ENCODE measurements at regions not wholly inside any gene's neighbourhood (a gene's known extent, or its start where the extent isn't known, plus 50 kb on each side); places are given as distances from the start of the nearest gene placed in this dataset.

GRCh38 chr2:19219060-19219459 is 139.4 kb downstream of the OSR1 start:
- Histone ChIP-seq H3K36me3 (ENCODE audit: insufficient read depth, low read length) (no peaks in the 10 kb centered on the region), H3K27me3 (ENCODE audit: insufficient read depth, low read length) (no peaks in the 10 kb centered on the region), H3K4me1 (ENCODE audit: insufficient read depth, low read length) (0 out of 2 replicates have a peak, but pooled peaks cover 5% of the 10 kb centered on the region), H3K27ac (ENCODE audit: low read depth, low read length) (no peak overlapping the region), H3K9ac (ENCODE audit: low read depth, low read length) (no peak overlapping the region), H3K9me3 (ENCODE audit: insufficient read depth, low read depth, low read length) (no peaks in the 10 kb centered on the region), H3K4me3 (ENCODE audit: low read length) (no peak overlapping the region)
- 91% methylated on average over 1 of the region's 2 CpGs for WGBS

DNA sequence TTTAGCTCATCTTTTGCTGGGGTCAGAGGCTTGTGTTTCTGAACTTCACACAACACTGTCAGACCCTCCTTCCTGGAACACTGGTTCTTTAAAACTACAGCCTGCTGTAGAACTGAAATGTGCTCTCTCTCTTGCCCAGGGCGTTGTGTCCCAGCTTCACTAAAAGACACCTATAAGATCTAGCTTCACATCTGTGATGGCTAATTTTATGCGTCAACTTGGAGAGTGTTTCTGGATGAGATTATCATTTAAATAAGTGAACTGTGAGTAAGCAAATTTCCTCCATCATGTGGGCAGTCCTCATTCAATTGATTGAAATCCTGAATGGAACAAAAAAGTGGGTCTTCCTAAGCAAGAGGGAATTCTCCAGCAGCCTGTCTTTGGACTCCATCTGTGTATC is 140.3 kb downstream of the OSR1 start:
- Histone ChIP-seq H3K9ac (ENCODE audit: low read depth, low read length) (no peak overlapping the region), H3K4me1 (ENCODE audit: insufficient read depth, low read length) (no peaks in the 10 kb centered on the region), H3K9me3 (ENCODE audit: insufficient read depth, low read depth, low read length) (no peaks in the 10 kb centered on the region), H3K27me3 (ENCODE audit: insufficient read depth, low read length) (no peaks in the 10 kb centered on the region), H3K36me3 (ENCODE audit: insufficient read depth, low read length) (no peaks in the 10 kb centered on the region), H3K27ac (ENCODE audit: low read depth, low read length) (no peak overlapping the region), H3K4me3 (ENCODE audit: low read length) (no peak overlapping the region)
- 87% methylated on average over 2 of the region's 2 CpGs for WGBS

- Histone ChIP-seq H3K9me3 (ENCODE audit: insufficient read depth, low read depth, low read length) (no peaks in the 10 kb centered on the region), H3K27me3 (ENCODE audit: insufficient read depth, low read length) (no peaks in the 10 kb centered on the region), H3K36me3 (ENCODE audit: insufficient read depth, low read length) (no peaks in the 10 kb centered on the region), H3K4me3 (ENCODE audit: low read length) (no peak overlapping the region), H3K27ac (ENCODE audit: low read depth, low read length) (no peak overlapping the region), H3K9ac (ENCODE audit: low read depth, low read length) (no peak overlapping the region), H3K4me1 (ENCODE audit: insufficient read depth, low read length) (no peaks in the 10 kb centered on the region)
- WGBS = 92% methylated on average over 2 of the region's 2 CpGs
Observed at GRCh38 chr2:19216676-19217602, 141.5 kb downstream of the OSR1 start.

- 100% methylated on average over 2 of the region's 2 CpGs for WGBS
- Histone ChIP-seq H3K9me3 (ENCODE audit: insufficient read depth, low read depth, low read length) (no peaks in the 10 kb centered on the region), H3K4me1 (ENCODE audit: insufficient read depth, low read length) (no peaks in the 10 kb centered on the region), H3K27ac (ENCODE audit: low read depth, low read length) (no peak overlapping the region), H3K27me3 (ENCODE audit: insufficient read depth, low read length) (no peaks in the 10 kb centered on the region), H3K9ac (ENCODE audit: low read depth, low read length) (no peak overlapping the region), H3K4me3 (ENCODE audit: low read length) (no peak overlapping the region), H3K36me3 (ENCODE audit: insufficient read depth, low read length) (no peaks in the 10 kb centered on the region)
Observed at GRCh38 chr2:19216238-19216637, 142.2 kb downstream of the OSR1 start.

- 90% methylated on average over 5 of the region's 5 CpGs for WGBS
- Histone ChIP-seq H3K4me1 (ENCODE audit: insufficient read depth, low read length) (no peaks in the 10 kb centered on the region), H3K9ac (ENCODE audit: low read depth, low read length) (no peak overlapping the region), H3K4me3 (ENCODE audit: low read length) (no peak overlapping the region), H3K27ac (ENCODE audit: low read depth, low read length) (no peak overlapping the region), H3K27me3 (ENCODE audit: insufficient read depth, low read length) (no peaks in the 10 kb centered on the region), H3K9me3 (ENCODE audit: insufficient read depth, low read depth, low read length) (no peaks in the 10 kb centered on the region), H3K36me3 (ENCODE audit: insufficient read depth, low read length) (no peaks in the 10 kb centered on the region)
Observed at GRCh38 chr2:19214682-19215391, 143.6 kb downstream of the OSR1 start.

DNA sequence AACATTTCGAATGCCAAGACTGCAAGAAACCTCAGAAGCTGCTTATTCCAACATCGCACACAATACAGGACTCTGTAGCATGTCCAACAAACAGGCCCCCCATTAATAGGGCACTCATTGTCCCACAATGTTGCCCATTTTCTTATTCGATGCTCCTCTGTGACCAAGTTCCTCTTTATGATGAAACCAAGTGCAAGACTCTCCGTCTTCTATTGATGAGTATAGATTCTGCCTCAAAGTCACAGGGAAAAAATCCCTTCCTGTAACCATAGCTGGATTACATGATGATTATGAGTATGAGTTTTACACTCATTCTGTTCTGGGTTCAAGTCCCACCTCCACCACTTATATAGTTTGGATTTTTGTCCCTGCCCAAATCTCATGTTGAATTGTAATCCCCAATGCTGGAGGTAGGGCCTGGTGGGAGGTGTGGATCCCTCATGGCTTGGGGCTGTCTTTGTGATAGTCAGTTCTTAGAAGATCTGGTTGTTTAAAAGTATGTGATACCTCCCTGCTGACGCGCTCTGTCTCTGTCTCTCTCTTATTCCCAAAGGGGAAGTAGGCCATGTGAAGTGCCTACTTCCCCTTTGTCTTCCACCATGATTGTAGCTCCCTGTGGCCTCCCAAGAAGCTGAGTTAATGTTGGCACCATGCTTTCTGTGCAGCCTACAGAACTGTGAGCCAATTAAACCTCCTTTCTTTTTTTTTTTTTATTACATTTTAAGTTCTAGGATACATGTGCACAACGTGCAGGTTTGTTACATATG is 148.7 kb downstream of the OSR1 start:
- Histone ChIP-seq H3K4me3 (ENCODE audit: low read length) (no peak overlapping the region), H3K9me3 (ENCODE audit: insufficient read depth, low read depth, low read length) (no peaks in the 10 kb centered on the region), H3K27me3 (ENCODE audit: insufficient read depth, low read length) (no peaks in the 10 kb centered on the region), H3K9ac (ENCODE audit: low read depth, low read length) (no peak overlapping the region), H3K4me1 (ENCODE audit: insufficient read depth, low read length) (no peaks in the 10 kb centered on the region), H3K36me3 (ENCODE audit: insufficient read depth, low read length) (no peaks in the 10 kb centered on the region), H3K27ac (ENCODE audit: low read depth, low read length) (no peak overlapping the region)
- 95% methylated on average over 6 of the region's 7 CpGs for WGBS

DNA sequence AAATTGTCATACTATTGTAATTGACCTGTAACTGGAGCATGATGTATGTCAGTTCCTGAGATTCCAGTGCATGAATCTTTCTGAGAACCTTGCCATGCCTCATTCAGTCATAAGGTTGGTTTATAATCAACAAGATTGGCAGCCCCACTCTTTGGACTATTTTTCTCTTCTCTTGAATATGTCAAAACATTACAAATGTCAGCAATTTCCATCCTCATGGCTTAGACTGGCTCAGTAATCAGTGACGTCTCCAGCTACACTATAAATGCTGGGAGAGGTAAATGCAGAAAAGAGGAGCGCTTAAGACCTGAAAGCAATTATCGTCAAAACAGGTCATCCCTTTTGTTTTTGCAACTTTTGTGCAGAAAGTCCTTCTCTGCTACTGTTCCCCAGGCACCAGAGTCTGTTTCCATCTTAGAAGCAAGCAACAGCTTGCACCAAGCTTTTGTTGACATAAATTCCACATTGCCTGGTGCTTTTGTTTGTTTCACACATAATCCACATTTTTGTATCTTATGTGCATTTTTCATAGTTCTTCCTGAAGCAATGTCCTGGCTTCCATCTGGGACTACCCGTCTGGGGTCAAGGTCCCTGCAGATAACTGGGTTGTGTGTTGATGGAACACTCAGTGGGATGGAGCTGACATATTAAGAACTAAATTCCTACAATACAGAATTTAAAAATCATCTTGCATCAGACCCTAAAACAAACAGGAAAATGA is 149.8 kb downstream of the OSR1 start:
- H3K27me3 ChIP-seq (ENCODE audit: insufficient read depth, low read length) = no peaks in the 10 kb centered on the region
- no peak overlapping the region for H3K27ac ChIP-seq (ENCODE audit: low read depth, low read length)
- H3K9me3 ChIP-seq (ENCODE audit: insufficient read depth, low read depth, low read length) = no peaks in the 10 kb centered on the region
- no peak overlapping the region for H3K4me3 ChIP-seq (ENCODE audit: low read length)
- no peak overlapping the region for H3K9ac ChIP-seq (ENCODE audit: low read depth, low read length)
- no peaks in the 10 kb centered on the region for H3K36me3 ChIP-seq (ENCODE audit: insufficient read depth, low read length)
- WGBS = 92% methylated on average over 4 of the region's 4 CpGs
- H3K4me1 ChIP-seq (ENCODE audit: insufficient read depth, low read length) = no peaks in the 10 kb centered on the region

DNA sequence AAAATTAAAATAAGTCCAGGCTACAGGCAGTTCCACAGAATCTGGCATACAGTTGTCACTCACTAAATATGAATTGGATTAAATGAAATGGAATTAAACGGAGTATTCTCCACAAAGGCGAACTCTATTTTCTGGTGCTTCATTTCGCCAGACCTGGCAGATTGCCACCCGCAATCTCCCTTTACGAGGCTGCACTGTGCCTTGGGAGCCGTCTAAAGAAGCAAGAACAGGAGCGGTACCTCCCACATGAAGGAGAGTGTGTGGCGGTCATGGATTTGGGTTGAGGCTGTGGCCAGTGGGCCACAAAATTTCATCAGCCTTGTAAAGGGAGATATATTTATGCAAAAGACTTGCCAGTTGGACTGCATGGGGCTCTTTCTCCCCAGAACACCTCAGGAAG is 151.0 kb downstream of the OSR1 start:
- H3K27me3 ChIP-seq (ENCODE audit: insufficient read depth, low read length) = no peaks in the 10 kb centered on the region
- no peaks in the 10 kb centered on the region for H3K36me3 ChIP-seq (ENCODE audit: insufficient read depth, low read length)
- 87% methylated on average over 8 of the region's 8 CpGs for WGBS
- H3K27ac ChIP-seq (ENCODE audit: low read depth, low read length) = no peak overlapping the region
- H3K4me1 ChIP-seq (ENCODE audit: insufficient read depth, low read length) = no peaks in the 10 kb centered on the region
- no peaks in the 10 kb centered on the region for H3K9me3 ChIP-seq (ENCODE audit: insufficient read depth, low read depth, low read length)
- H3K9ac ChIP-seq (ENCODE audit: low read depth, low read length) = no peak overlapping the region
- no peak overlapping the region for H3K4me3 ChIP-seq (ENCODE audit: low read length)

- Histone ChIP-seq H3K4me1 (ENCODE audit: insufficient read depth, low read length) (no peaks in the 10 kb centered on the region), H3K4me3 (ENCODE audit: low read length) (no peak overlapping the region), H3K9ac (ENCODE audit: low read depth, low read length) (no peak overlapping the region), H3K27ac (ENCODE audit: low read depth, low read length) (no peak overlapping the region), H3K36me3 (ENCODE audit: insufficient read depth, low read length) (no peaks in the 10 kb centered on the region), H3K9me3 (ENCODE audit: insufficient read depth, low read depth, low read length) (no peaks in the 10 kb centered on the region), H3K27me3 (ENCODE audit: insufficient read depth, low read length) (no peaks in the 10 kb centered on the region)
- 96% methylated on average over 4 of the region's 4 CpGs for WGBS
Observed at GRCh38 chr2:19205983-19206533, 152.4 kb downstream of the OSR1 start.

DNA sequence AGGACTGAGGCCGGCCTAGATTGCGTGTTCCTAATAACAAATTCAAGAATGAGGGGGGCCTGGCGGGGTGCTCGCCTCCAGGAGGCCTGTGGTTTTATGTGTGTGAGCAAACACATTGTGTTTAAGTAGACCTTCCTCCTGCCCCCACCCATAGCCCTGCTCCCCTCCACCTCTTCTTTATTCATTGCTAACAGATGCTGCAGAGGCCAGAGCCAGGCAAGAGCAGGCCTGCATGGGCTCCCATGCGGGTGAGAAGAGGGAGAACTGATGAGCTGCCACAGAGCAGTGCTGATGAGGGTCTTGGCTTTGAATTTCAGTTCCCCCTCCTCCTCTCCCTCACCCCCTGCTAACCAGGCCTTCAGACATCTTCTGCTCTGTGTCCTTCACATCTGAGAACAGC is 154.6 kb downstream of the OSR1 start:
- Histone ChIP-seq H3K9me3 (ENCODE audit: insufficient read depth, low read depth, low read length) (no peaks in the 10 kb centered on the region), H3K4me1 (ENCODE audit: insufficient read depth, low read length) (no peaks in the 10 kb centered on the region), H3K27me3 (ENCODE audit: insufficient read depth, low read length) (no peaks in the 10 kb centered on the region), H3K9ac (ENCODE audit: low read depth, low read length) (no peak overlapping the region), H3K36me3 (ENCODE audit: insufficient read depth, low read length) (no peaks in the 10 kb centered on the region), H3K4me3 (ENCODE audit: low read length) (no peak overlapping the region), H3K27ac (ENCODE audit: low read depth, low read length) (no peak overlapping the region)
- 94% methylated on average over 5 of the region's 5 CpGs for WGBS

Measured in HUES64 (cell line).